22Rv1 (cell line): ENCODE measurements at regions not wholly inside any gene's neighbourhood (a gene's known extent, or its start where the extent isn't known, plus 50 kb on each side); places are given as distances from the start of the nearest gene placed in this dataset.

Source experiments
- ZFX ChIP-seq: fragments of 450-650 bp; IDR thresholded peaks from 2 replicates; pipeline ENCODE4 v1.6.1; 2017; ENCODE audit warnings: antibody characterized with exemption, borderline replicate concordance
- TF ChIP-seq, protein P1 (sequence below): fragments of 450-650 bp; IDR thresholded peaks from 2 replicates; pipeline ENCODE4 v1.5.1; 2017; ENCODE audit warnings: mild to moderate bottlenecking

DNA sequence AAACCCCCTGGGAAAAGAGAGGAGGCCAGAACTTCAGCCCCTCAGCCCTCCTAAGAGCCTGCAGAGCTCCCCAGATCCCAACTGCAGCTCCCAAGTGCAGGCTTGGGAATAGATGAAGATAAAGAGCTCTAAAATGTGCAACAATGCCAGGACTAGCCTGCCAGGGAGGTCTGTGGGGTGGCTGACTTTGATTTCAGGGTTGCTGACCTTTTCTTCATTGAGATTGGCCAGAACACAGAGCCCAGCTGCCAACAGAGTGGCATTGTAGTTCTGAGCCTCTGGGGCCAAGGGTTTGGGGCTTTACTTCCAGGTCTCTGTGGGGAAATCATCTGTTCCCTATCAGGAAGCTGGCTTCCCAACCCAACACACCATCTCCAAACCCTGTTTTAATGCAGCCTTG, 120.6 kb downstream of the COPRS start:
- TF ChIP-seq, protein P1, sequence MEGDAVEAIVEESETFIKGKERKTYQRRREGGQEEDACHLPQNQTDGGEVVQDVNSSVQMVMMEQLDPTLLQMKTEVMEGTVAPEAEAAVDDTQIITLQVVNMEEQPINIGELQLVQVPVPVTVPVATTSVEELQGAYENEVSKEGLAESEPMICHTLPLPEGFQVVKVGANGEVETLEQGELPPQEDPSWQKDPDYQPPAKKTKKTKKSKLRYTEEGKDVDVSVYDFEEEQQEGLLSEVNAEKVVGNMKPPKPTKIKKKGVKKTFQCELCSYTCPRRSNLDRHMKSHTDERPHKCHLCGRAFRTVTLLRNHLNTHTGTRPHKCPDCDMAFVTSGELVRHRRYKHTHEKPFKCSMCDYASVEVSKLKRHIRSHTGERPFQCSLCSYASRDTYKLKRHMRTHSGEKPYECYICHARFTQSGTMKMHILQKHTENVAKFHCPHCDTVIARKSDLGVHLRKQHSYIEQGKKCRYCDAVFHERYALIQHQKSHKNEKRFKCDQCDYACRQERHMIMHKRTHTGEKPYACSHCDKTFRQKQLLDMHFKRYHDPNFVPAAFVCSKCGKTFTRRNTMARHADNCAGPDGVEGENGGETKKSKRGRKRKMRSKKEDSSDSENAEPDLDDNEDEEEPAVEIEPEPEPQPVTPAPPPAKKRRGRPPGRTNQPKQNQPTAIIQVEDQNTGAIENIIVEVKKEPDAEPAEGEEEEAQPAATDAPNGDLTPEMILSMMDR: 0 out of 2 replicates have a peak, but pooled peaks have one; percentile 11
- TF ChIP-seq ZFX: no peak
